ENCODE measurements at regions not wholly inside any gene's neighbourhood (a gene's known extent, or its start where the extent isn't known, plus 50 kb on each side); places are given as distances from the start of the nearest gene placed in this dataset.

DNA sequence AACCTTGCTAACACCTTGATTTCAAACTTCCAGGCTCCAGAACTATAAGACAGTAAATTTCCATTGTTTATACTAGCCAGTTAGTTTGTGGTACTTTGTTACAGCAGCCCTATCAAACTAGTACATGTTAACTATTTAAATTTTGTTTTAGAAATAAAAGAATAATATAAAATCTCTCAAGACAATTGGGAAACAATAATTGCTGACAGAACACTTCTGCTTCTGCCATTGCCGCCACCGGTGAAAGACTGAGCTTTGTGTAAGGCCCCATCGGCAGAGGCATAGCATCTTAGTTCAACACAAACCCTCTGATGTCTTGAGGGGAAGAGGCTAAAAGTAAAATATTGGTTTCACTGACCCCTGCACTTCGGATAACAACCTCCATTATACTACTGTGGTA, 1607.1 kb upstream of the SEL1L start:
- TF ChIP-seq EZH2phosphoT487 (IDR thresholded peaks at IDR 0.05; ENCODE audit: insufficient read depth, low read depth) (no peak), EZH2 (IDR thresholded peaks at IDR 0.05; ENCODE audit: insufficient read depth, poor library complexity, severe bottlenecking) (no peak)
